C4-2B (cell line): ENCODE measurements at regions not wholly inside any gene's neighbourhood (a gene's known extent, or its start where the extent isn't known, plus 50 kb on each side); places are given as distances from the start of the nearest gene placed in this dataset.

Experiments
- CTCF ChIP-seq: fragments of 450-650 bp; conservative IDR thresholded peaks from 2 replicates; pipeline ENCODE4 v1.5.1; 2017; ENCODE audit warnings: mild to moderate bottlenecking
- ZFX ChIP-seq: fragments of 450-650 bp; IDR thresholded peaks from 2 replicates; pipeline ENCODE4 v1.6.1; 2017

GRCh38 chr1:193593147-193593885 is 406.9 kb upstream of the B3GALT2 start:
- TF ChIP-seq CTCF: no peak
- no peak for TF ChIP-seq ZFX
